ENCODE measurements at regions not wholly inside any gene's neighbourhood (a gene's known extent, or its start where the extent isn't known, plus 50 kb on each side); places are given as distances from the start of the nearest gene placed in this dataset.

DNA sequence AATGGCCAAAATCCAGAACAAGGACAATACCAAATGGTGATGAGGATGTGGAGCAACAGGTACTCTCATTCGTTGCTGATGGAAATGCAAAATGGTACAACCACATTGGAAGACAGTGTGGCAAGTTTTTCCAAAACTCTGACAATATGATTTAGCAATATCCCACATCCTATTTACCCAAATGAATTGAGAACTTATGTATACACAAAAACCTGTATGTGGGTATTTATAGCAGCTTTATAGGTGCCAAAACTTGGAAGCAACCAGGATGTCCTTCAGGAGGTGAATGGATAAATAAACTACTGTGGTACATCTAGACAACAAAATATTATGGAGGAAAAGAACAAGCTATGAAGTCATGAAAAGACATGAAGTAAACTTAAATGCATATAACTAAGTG, 156.5 kb downstream of the TFAP2A start:
- no peak for DNase-seq (ENCODE audit: extremely low spot score, insufficient read length, low read depth)
- no peak for FAIRE-seq

DNA sequence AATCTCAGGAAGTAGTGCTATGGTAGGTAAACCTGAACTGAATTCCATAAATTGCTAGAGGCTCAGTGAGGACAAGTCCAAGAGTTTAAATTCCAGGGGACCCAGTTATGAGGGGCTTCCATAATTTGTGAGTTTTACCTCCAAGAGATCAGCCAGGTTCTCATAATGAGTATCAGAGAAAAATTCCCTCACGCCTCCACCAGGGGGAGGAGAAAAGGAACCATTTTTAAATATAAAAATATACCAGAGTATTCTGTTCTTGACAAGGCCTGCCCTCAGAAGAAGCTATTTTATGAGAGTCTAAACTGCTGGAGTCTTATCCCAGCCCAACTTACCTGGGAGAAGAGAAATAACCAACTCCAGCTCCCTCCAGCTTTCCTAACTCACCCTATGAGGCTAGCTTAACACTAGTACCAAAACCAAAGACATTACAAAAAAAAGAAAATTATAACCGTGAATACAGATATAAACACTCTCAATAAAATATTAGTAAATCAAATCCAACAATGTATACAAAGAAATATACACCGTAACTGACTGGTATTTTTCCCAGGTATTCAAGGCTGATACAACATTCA, 158.7 kb downstream of the TFAP2A start:
- DNase-seq (ENCODE audit: extremely low spot score, insufficient read length, low read depth), result no peak
- no peak for FAIRE-seq

DNA sequence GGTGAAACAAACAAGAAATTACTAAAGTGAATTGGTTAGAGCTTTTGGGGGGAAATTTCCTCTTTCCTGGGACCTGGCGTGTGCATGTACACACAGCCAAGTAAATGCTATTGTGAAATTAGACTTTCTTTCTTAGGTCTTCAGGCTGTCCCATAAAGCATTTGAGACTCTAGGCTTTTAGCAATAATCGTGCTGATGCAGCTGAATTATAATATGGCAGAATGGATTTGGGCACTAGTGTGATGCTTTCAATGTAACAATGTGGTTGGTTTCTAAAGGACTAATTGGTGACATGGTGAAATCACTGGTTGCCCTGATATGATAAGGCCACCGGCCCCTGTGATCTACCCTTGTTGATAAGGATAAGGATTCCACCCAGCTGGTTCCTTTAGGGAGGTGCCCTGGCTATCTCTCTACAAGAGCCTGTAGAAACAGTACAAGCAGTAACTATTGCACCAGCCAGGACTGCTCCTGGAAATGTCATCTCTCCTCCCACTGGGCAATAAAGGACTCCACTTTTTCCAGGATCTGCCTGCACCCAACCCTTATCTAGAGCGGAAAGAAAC, 164.1 kb downstream of the TFAP2A start:
- no peak for DNase-seq (ENCODE audit: extremely low spot score, insufficient read length, low read depth)
- FAIRE-seq, result no peak

DNA sequence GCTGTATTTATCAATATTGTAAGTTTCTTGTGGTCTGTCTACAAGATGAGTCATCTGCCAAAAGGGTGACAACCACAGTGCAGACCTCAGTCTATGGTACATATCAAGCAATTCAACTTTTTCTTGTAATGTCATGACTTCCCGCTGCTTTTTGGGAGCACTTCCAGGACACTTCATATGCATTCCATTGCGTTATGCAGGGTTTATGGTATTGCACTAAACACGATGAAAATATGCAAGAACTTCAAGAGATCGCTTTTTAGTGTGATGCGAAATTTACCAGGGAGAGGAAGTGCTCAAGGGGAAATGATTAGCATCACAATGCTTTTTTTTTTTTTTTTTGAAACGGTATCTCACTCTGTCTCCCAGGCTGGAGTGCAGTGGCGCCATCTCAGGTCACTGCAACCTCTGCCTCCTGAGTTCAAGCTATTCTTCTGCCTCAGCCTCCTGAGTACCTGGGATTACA, 166.5 kb downstream of the TFAP2A start:
- FAIRE-seq, result no peak
- no peak for DNase-seq (ENCODE audit: extremely low spot score, insufficient read length, low read depth)

DNA sequence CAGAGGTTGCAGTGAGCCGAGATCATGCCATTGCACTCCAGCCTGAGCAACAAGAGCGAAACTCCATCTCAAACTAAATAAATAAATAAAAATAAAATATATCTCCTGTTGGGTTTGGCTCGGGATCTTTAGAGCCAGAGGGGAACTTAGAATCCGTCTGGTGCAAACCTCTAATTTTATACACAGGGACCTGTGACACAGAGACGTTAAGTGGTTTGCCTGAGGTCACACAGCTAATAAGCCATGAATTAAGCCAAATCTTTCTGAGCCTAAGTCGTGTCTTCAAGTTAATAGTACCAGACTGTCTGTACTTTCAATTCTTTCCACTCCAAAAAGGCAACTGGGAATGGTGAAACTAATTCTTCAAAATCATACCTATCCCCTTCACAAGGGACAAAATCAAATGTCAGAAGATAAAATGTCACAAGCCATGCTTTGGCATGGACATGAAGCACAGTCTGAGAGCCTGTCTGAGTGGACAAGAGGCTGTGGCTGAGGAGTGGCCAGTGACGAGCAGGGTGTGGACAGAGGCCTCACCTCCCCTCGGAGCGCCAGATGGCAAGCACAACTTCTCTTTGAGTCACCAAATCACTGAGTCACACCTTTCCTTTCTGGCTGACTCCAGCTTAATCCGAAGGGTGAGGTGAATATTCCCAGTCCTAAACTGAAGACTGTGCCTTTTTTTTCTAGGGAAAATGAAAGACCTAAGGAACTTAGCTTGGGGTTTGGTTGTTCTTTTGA, 177.4 kb downstream of the TFAP2A start:
- FAIRE-seq (no peak), DNase-seq (ENCODE audit: extremely low spot score, insufficient read length, low read depth) (no peak)

DNA sequence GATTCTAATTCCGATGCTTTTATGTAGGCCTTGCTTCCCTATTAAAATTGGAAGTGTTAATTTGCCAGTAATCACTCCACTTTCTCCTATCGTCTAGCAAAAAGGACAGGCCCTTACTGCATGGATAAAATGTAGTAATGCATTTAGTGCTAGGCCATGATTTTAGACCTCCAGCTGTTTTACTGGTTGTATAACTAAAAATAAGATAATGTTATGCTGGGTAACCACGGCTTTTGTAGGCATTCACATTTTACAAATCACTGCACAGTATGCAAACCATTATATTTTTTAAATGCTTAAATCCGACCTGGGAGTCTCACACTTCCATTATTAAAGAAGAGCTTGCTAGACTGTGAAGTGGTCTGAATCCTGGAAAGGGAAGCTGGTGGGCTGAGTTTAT, 179.5 kb downstream of the TFAP2A start:
- DNase-seq (ENCODE audit: extremely low spot score, insufficient read length, low read depth) (no peak), FAIRE-seq (no peak)

DNA sequence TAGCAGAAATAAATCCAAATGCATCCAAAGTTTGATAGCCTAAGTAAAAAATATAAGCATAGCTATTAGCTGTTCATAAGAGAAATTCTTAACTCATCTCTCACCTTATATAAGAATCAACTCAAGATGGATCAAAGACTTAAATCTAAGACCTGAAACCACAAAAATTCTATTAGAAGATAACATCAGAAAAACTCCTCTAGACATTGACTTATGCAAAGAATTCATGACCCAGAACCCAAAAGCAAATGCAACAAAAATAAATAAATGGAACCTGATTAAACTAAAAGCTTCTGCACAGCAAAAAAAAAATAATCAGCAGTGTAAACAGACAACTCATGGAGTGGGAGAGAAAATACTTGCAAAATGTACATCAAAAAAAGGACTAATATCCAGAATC, 184.3 kb downstream of the TFAP2A start:
- DNase-seq (ENCODE audit: extremely low spot score, insufficient read length, low read depth) (no peak), FAIRE-seq (no peak)

DNA sequence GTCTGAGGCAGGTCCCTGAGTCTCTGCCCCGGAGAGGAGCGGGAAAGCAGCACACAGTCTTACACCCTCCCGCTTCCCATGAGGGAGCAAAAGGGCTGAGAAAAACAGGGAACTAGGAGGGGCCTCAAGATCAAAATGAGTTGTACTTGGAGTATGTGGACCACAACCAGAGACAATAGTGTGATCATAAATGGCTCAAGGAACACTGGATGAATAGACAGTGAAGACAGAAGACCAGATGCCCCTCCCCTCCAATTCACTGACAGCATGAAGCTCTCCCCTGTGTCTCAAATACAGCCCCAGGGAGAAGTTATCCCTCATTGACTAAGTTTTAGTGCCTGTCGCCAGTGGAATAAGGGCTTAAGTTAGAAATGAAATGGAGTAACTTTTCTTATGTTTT, 191.0 kb downstream of the TFAP2A start:
- no peak for DNase-seq (ENCODE audit: extremely low spot score, insufficient read length, low read depth)
- no peak for FAIRE-seq

DNA sequence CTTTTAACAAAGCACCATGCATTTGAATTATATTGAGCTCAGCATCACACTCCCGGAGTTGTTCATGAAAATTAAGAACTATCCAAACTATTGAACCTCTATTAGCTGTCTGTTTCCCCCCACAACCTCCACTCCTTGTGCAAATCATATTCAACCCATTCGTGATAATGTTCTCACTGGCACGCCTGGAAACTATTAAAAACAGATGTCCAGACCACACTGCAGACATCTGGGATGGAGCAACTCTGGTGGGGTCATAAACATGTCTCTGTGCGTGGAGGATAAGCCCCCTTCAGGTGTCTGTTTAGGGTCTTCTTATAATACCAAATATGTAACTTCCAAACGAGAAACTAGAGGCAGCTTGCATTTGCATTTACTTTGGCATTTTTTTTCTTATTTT, 193.7 kb downstream of the TFAP2A start:
- FAIRE-seq (no peak), DNase-seq (ENCODE audit: extremely low spot score, insufficient read length, low read depth) (no peak)

DNA sequence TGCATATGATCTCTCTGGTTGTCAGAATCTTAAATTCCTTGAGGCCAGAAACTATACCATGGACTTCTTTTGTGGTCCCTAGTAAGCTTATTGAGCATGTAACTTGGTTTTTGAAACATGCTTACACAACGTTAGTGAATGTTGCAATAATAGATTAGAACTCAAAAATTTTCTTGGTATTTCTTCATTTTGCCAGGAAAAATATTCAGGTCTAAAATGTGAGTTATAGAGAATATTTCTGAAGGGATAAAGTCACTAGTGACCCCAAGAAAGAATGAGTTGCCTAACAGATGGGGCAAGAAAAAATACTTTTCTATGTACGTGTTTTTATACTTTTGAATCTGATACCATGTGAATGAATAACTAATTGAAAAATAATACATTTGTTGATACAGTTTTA, 195.4 kb downstream of the TFAP2A start:
- no peak for DNase-seq (ENCODE audit: extremely low spot score, insufficient read length, low read depth)
- no peak for FAIRE-seq

DNA sequence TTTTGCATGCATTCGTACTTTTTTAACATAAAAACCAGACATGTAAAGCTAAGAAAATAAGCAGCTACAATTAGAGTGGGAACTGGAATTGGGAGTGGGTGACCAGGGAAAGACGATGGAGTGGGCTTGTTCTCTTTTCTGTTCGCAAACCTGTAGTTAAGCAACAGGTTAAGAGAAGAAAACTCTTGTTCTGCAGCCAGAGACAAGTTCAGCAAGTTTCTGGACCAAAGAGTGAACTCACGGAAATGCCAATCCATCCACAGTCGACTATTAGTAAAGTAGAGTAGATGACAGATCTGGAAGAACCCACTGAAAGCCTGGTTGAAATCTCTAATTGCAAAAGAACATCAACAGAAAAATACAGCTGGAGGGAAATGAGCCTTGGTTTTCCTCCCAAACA, 197.8 kb downstream of the TFAP2A start:
- FAIRE-seq, result no peak
- no peak for DNase-seq (ENCODE audit: extremely low spot score, insufficient read length, low read depth)

DNA sequence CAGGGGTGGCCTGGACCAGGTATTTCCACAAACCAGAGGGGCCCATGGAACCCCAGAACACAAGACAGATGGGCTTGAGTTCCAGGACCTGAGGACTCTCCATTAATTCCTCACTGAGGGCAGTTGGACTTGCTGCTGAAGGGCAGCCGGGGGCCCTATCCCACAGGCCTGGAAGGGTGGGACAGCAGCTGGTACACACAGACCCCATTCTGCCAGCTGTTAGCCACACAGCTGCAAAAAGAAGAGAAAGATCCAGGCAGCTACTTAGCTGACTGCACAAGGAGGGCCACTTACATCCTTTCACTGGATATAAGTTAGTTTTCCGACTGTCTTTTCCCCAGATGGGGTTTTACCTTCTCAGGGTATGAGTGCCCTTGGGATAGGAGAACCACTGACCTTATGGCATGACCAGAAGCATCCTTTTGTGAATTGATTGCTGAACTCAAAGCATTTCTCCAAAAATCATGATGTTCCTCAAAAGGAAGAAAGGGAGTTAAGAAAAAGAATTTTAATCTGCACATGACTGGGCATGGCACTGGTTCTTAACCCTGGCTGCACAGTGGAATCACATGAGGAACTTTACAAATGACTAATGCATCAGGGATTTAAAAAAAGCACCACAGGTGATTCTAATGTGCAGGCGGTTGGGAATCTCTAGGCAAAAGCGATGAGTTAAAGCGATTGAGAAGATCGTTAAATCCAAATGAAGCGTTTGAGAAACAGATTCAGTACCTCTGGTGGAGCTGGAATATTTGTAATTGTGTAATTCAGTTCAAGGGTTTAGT, 199.4 kb downstream of the TFAP2A start:
- DNase-seq (ENCODE audit: extremely low spot score, insufficient read length, low read depth) (no peak), FAIRE-seq (no peak)

DNA sequence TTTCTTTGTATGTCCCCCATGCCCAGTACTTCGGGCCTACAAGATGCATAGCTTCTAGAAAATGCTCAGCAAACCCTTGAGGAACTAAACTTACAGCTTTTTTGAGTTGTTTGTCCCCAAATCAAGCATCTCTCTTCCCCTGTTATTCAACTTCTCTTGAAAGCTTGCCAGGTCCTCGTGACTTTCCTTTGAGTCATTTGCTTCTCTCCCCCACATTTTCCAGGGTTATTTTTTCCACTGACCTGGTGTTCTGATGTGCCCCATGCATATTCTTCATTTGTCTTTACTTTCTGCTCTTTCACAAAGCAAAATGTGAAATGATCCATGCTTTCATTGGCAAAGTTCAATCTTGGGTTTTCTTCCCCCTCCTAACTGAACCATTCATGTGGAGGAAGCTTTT, 204.8 kb downstream of the TFAP2A start:
- FAIRE-seq (no peak), DNase-seq (ENCODE audit: extremely low spot score, insufficient read length, low read depth) (no peak)

DNA sequence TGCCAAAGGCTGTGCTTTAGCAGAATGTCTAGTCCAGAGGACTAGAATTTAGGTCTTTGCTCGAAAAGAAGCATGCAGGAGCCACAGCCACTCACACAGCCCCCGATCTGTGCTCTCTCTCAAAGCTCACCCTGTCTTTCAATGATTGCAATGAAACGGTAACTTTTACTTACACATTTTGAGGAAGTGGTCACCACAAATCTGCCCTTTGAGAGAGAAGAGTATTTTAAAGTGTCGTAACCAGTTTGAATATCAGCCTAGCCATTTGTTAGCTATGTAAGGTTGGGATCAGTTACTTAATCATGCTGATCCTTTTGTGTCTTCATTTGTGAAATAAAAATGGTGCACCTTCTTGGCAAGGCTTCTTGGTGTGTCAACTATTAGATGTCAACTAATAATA, 209.0 kb downstream of the TFAP2A start:
- FAIRE-seq (no peak), DNase-seq (ENCODE audit: extremely low spot score, insufficient read length, low read depth) (no peak)

DNA sequence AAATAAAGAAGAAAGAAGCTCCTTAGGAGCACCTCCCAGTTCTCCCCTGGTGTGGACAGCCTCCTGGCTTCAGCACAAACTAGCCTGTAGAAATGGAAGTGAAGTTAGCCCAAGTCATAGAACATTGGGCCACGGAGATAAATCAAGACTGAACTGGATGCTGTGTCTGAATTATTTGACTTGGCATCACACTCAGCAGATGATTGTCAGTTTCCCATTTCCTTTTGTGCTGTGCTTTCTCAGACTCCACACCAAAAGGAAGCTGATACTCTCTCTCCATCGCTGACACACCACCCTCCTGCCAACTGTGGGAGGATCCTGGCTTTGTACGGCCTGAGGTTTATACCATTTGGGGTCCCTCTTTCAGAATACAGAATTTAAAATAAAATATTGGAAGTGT, 209.8 kb downstream of the TFAP2A start:
- FAIRE-seq (no peak), DNase-seq (ENCODE audit: extremely low spot score, insufficient read length, low read depth) (no peak)

DNA sequence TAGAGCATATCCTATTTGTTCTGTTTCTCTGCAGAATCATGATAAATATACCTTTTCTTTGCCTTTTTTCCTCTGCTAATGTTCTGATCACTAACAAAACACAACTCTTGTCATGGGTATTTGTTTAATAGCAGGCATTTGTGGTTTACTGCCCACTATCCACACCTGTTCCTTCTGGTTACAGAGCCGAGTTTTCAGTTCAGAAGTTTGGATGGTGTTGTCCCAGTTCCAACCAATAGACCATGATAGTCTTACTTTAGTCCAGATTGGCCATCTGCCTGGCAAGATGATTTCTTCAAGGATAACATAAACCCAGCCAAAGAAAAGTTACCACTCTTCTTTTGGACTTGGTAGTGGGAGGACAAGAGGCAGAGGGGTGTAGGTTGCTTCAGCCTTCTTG, 211.2 kb downstream of the TFAP2A start:
- no peak for DNase-seq (ENCODE audit: extremely low spot score, insufficient read length, low read depth)
- no peak for FAIRE-seq

DNA sequence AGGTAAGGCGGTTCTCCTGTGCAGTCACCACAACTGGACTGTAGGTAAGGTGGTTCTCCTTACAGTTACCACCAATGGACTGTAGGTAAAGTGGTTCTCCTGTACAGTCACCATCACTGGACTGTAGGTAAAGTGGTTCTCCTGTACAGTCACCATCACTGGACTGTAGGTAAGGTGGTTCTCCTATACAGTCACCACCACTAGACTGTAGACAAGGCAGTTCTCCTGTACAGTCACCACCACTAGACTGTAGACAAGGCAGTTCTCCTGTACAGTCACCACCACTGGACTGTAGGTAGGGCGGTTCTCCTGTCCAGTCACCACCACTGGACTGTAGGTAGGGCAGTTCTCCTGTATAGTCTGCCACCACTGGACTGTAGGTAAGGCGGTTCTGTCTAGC, 212.3 kb downstream of the TFAP2A start:
- DNase-seq (ENCODE audit: extremely low spot score, insufficient read length, low read depth) (no peak), FAIRE-seq (no peak)

DNA sequence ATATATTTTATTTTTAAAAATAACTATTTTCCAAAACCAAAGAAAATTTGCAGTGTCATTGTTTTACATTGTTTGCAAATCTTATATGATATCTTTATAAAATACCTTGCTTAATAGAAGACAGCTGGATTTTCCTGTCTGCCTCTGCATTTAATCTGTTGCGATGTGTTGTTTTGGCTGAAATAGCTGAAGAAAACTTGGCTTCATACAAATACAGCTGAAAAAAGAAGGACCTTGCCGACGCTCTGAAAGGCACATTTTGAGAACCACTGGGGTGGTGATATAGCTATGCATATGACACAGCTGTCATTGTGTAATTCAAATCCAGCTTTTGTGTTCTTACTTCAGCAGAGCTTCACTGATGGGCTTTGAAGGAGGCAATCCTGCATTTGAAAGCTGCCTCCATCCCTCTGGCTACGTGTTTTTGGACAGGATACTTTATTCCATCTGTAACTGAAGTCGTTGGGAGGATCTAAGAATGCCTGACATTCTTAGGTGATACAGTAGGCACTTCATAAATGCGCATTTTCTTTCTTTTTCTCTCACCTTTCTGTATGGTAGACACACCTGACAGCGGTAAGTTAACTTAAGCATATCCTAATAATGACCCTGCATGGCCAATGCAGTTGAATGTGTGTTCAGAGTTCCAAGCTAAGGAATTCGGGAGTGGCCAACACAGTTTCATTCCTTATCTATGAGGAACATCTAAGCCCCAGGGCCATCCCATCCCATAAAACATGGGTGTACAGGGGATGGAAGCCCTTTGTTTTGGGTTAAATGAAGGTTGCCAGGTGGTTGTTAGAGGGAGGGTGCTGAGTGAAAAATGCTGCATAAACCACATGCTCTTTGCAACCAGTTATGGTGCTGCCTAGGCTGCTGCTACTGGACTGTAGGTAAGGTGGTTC, 213.0 kb downstream of the TFAP2A start:
- no peak for FAIRE-seq

DNA sequence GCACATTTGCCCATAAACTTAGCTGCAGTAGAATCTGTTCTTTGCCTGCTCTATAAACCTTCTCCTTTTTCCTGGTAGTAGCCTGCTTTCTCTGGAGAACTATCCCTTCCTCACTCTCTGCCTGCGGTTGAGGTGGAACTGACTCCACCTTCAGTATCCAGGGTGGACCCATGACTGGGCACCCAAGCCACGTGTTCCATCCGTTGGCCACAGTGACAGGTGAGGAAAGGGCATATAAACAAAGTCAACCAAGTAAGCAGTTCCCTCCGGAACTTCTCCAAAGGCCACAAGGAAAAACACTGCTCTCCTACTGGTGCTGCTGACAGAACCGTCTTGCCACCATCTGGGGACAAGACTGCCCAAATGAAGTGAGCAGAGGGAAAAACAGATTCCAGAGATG, 218.8 kb downstream of the TFAP2A start:
- FAIRE-seq (no peak), DNase-seq (ENCODE audit: extremely low spot score, insufficient read length, low read depth) (no peak)

More for the DNA sequence above, 213.0 kb downstream of the TFAP2A start:
- DNase-seq (ENCODE audit: extremely low spot score, insufficient read length, low read depth), result no peak

Measured in GM18507 (cell line).